T-cell (primary cell): ENCODE measurements at regions not wholly inside any gene's neighbourhood (a gene's known extent, or its start where the extent isn't known, plus 50 kb on each side); places are given as distances from the start of the nearest gene placed in this dataset.

ENCODE experiments used
- ATAC-seq, 4 experiments: fragments of 200-7000 bp in 3 of 4; fragments of 150-1000 bp in 1 of 4; cut with Tn5 transposase; replicated peaks in 1 of 4; 1 replicate in 3 of 4; 2 replicates in 1 of 4; pipeline ENCODE4 v1.10.0; 2021; ENCODE audit warnings: moderate library complexity in 3 of 4, mild to moderate bottlenecking in 2 of 4, moderate number of reproducible peaks in 1 of 4
- CTCF ChIA-PET, 2 donors: fragments of 300-600 bp; sonication (Branson Sonifier 250); formaldehyde crosslinking; loops; one replicate each; lab custom pipeline; 2022; ENCODE audit warnings: antibody characterized with exemption in 2 of 2; lab: Charles Lee
- POLR2A ChIA-PET, 2 donors: fragments of 300-600 bp; sonication (Branson Sonifier 250); formaldehyde crosslinking; loops; one replicate each; lab custom pipeline; 2022; ENCODE audit warnings: antibody characterized with exemption in 2 of 2; lab: Charles Lee
- DNase-seq, 35 experiments: peaks; one replicate each; pipeline versions ENCODE4 v3.0.0 to v3.0.0-alpha.2; 2013 to 2023
- H3K27ac ChIP-seq: one replicate; pipeline ENCODE4 v1.5.1; 2013; ENCODE audit warnings: low read length
- H3K27me3 ChIP-seq, 2 experiments: replicated peaks in 1 of 2; 1 replicate in 1 of 2; 2 replicates in 1 of 2; pipeline versions ENCODE4 v1.6.1 to v1.7.0; 2013; ENCODE audit warnings: low read length in 1 of 2, mixed read lengths in 1 of 2; ENCODE audit not compliant: control insufficient read depth in 2 of 2, insufficient read depth in 2 of 2; ENCODE audit errors: extremely low read depth in 1 of 2
- H3K36me3 ChIP-seq, 2 donors: 1 replicate in 1 of 2; 2 replicates in 1 of 2; pipeline versions ENCODE4 v1.6.1 to v1.7.0; 2013; ENCODE audit warnings: low read length in 1 of 2; ENCODE audit not compliant: control insufficient read depth in 2 of 2, insufficient read depth in 1 of 2; ENCODE audit errors: extremely low read depth in 1 of 2
- H3K4me1 ChIP-seq, 2 experiments: 1 replicate in 1 of 2; 2 replicates in 1 of 2; pipeline versions ENCODE4 v1.6.1 to v1.7.0; 2013; ENCODE audit warnings: low read length in 2 of 2, mixed read lengths in 1 of 2; ENCODE audit not compliant: insufficient read depth in 2 of 2, control insufficient read depth in 1 of 2; ENCODE audit errors: extremely low read depth in 1 of 2
- H3K4me3 ChIP-seq, 2 donors: 1 replicate in 1 of 2; 2 replicates in 1 of 2; pipeline versions ENCODE4 v1.5.1 to v1.7.0; 2013; ENCODE audit warnings: mild to moderate bottlenecking in 2 of 2, low read length in 1 of 2, moderate library complexity in 1 of 2; ENCODE audit not compliant: control insufficient read depth in 1 of 2; ENCODE audit errors: extremely low read depth in 1 of 2
- H3K9me3 ChIP-seq: 2 replicates; pipeline ENCODE4 v1.7.0; 2013
- H3K27ac Mint-ChIP-seq, 2 donors: one replicate each; pipeline ENCODE4 v1.8.0; 2020 to 2021; ENCODE audit warnings: mild to moderate bottlenecking in 2 of 2, mixed read lengths in 2 of 2
- H3K27me3 Mint-ChIP-seq, 2 donors: one replicate each; pipeline ENCODE4 v1.8.0; 2021 to 2022; ENCODE audit warnings: mixed read lengths in 2 of 2
- H3K36me3 Mint-ChIP-seq: one replicate; pipeline ENCODE4 v1.8.0; 2021; ENCODE audit warnings: mixed read lengths
- H3K4me1 Mint-ChIP-seq, 3 donors: one replicate each; pipeline ENCODE4 v1.8.0; 2020 to 2022; ENCODE audit warnings: mixed read lengths in 3 of 3, mild to moderate bottlenecking in 1 of 3
- H3K4me3 Mint-ChIP-seq, 3 donors: one replicate each; pipeline ENCODE4 v1.8.0; 2020 to 2022; ENCODE audit warnings: mild to moderate bottlenecking in 3 of 3, mixed read lengths in 3 of 3, moderate library complexity in 3 of 3
- H3K9me3 Mint-ChIP-seq, 3 donors: one replicate each; pipeline ENCODE4 v1.8.0; 2020 to 2022; ENCODE audit warnings: mixed read lengths in 3 of 3
- WGBS: methylation state at CpG from one replicate; pipeline ENCODE4 v1.1.5; 2013; ENCODE audit warnings: missing lambda C conversion rate; ENCODE audit not compliant: insufficient coverage; 5-methylcytosine and 5-hydroxymethylcytosine counted together

- Histone ChIP-seq H3K27ac (no peak overlapping the region), H3K4me3 (no peak overlapping the region), H3K36me3 (no peaks in the 10 kb centered on the region), H3K4me1 (no peaks in the 10 kb centered on the region), H3K9me3 (no peaks in the 10 kb centered on the region), H3K27me3 (no peaks in the 10 kb centered on the region)
- ChIA-PET CTCF (no interaction called here), POLR2A (no interaction called here)
- no peak for DNase-seq
- no CpG with 5 or more reads among the region's 3 CpGs for WGBS
- no peaks in the 10 kb centered on the region for H3K27me3 Mint-ChIP-seq
- H3K4me1 Mint-ChIP-seq: no peaks in the 10 kb centered on the region
- H3K27ac Mint-ChIP-seq: no peak overlapping the region
- H3K36me3 Mint-ChIP-seq: no peaks in the 10 kb centered on the region
- ATAC-seq: no peak
- H3K9me3 Mint-ChIP-seq: no peaks in the 10 kb centered on the region
- no peak overlapping the region for H3K4me3 Mint-ChIP-seq
Observed at GRCh38 chrX:85516131-85516530, 136.7 kb upstream of the POF1B start.

GRCh38 chrX:85506871-85507270, 127.4 kb upstream of the POF1B start:
- WGBS: no CpG with 5 or more reads among the region's 2 CpGs
- H3K4me1 ChIP-seq: no peaks in the 10 kb centered on the region
- H3K4me3 ChIP-seq: no peak overlapping the region
- H3K36me3 ChIP-seq: no peaks in the 10 kb centered on the region
- no peaks in the 10 kb centered on the region for H3K27me3 ChIP-seq
- H3K27ac ChIP-seq: no peak overlapping the region
- H3K9me3 ChIP-seq: no peaks in the 10 kb centered on the region
- H3K27ac Mint-ChIP-seq: no peak overlapping the region
- ChIA-PET POLR2A (no interaction called here), CTCF (no interaction called here)
- H3K4me1 Mint-ChIP-seq: no peaks in the 10 kb centered on the region
- H3K36me3 Mint-ChIP-seq: no peaks in the 10 kb centered on the region
- peaks cover 0 to 15% of the 10 kb centered on the region in 2 donors for H3K27me3 Mint-ChIP-seq
- ATAC-seq: no peak
- no peak overlapping the region for H3K4me3 Mint-ChIP-seq
- H3K9me3 Mint-ChIP-seq: no peaks in the 10 kb centered on the region
- no peak for DNase-seq

GRCh38 chrX:85505801-85506200, 126.3 kb upstream of the POF1B start:
- Mint-ChIP-seq H3K36me3 (no peaks in the 10 kb centered on the region), H3K9me3 (no peaks in the 10 kb centered on the region), H3K27me3 (peaks cover 0 to 15% of the 10 kb centered on the region in 2 donors), H3K27ac (no peak overlapping the region), H3K4me1 (no peaks in the 10 kb centered on the region), H3K4me3 (no peak overlapping the region)
- Histone ChIP-seq H3K27ac (no peak overlapping the region), H3K36me3 (no peaks in the 10 kb centered on the region), H3K4me1 (no peaks in the 10 kb centered on the region), H3K27me3 (no peaks in the 10 kb centered on the region), H3K9me3 (no peaks in the 10 kb centered on the region), H3K4me3 (no peak overlapping the region)
- POLR2A ChIA-PET: no interaction called here
- ATAC-seq: no peak
- no CpG with 5 or more reads among the region's 2 CpGs for WGBS
- CTCF ChIA-PET: no interaction called here
- DNase-seq: no peak

GRCh38 chrX:85504381-85504780, 124.9 kb upstream of the POF1B start:
- no peak overlapping the region for H3K27ac ChIP-seq
- H3K4me3 ChIP-seq: no peak overlapping the region
- Mint-ChIP-seq H3K36me3 (no peaks in the 10 kb centered on the region), H3K27ac (no peak overlapping the region), H3K4me3 (no peak overlapping the region), H3K9me3 (no peaks in the 10 kb centered on the region), H3K4me1 (no peaks in the 10 kb centered on the region), H3K27me3 (peaks cover 0 to 15% of the 10 kb centered on the region in 2 donors)
- no peak for DNase-seq
- no peaks in the 10 kb centered on the region for H3K9me3 ChIP-seq
- no CpG with 5 or more reads among the region's 1 CpG for WGBS
- CTCF ChIA-PET: no interaction called here
- H3K27me3 ChIP-seq: no peaks in the 10 kb centered on the region
- ATAC-seq: no peak
- H3K4me1 ChIP-seq: no peaks in the 10 kb centered on the region
- POLR2A ChIA-PET: no interaction called here
- no peaks in the 10 kb centered on the region for H3K36me3 ChIP-seq

GRCh38 chrX:85503258-85504158, 124.0 kb upstream of the POF1B start:
- H3K27ac Mint-ChIP-seq: no peak overlapping the region
- no peak for ATAC-seq

GRCh38 chrX:85501349-85501748, 121.9 kb upstream of the POF1B start:
- DNase-seq (no peak), ATAC-seq (no peak)
- no peaks in the 10 kb centered on the region for H3K9me3 ChIP-seq
- no peaks in the 10 kb centered on the region for H3K4me1 Mint-ChIP-seq
- H3K27ac ChIP-seq: no peak overlapping the region
- ChIA-PET POLR2A (no interaction called here), CTCF (no interaction called here)
- no peaks in the 10 kb centered on the region for H3K4me1 ChIP-seq
- no peak overlapping the region for H3K27ac Mint-ChIP-seq
- WGBS: no CpG with 5 or more reads among the region's 3 CpGs
- no peaks in the 10 kb centered on the region for H3K9me3 Mint-ChIP-seq
- H3K27me3 Mint-ChIP-seq: peaks cover 0 to 8% of the 10 kb centered on the region in 2 donors
- no peaks in the 10 kb centered on the region for H3K27me3 ChIP-seq
- H3K36me3 ChIP-seq: no peaks in the 10 kb centered on the region
- no peaks in the 10 kb centered on the region for H3K36me3 Mint-ChIP-seq
- H3K4me3 Mint-ChIP-seq: no peak overlapping the region
- H3K4me3 ChIP-seq: no peak overlapping the region

More at GRCh38 chrX:85503258-85504158, 124.0 kb upstream of the POF1B start:
- H3K9me3 ChIP-seq: no peaks in the 10 kb centered on the region
- H3K36me3 ChIP-seq: no peaks in the 10 kb centered on the region
- no CpG with 5 or more reads among the region's 6 CpGs for WGBS
- H3K4me3 ChIP-seq: no peak overlapping the region
- no peak overlapping the region for H3K27ac ChIP-seq
- Mint-ChIP-seq H3K9me3 (no peaks in the 10 kb centered on the region), H3K27me3 (peaks cover 0 to 15% of the 10 kb centered on the region in 2 donors), H3K4me3 (no peak overlapping the region), H3K4me1 (no peaks in the 10 kb centered on the region), H3K36me3 (no peaks in the 10 kb centered on the region)
- POLR2A ChIA-PET: interaction anchor here in 1 of 2 donors (0.6 kb wide), 1 partner anchor 93 kb away, joined by 3 read pairs; no protein-coding TSS in a partner anchor
- CTCF ChIA-PET: no interaction called here
- no peaks in the 10 kb centered on the region for H3K4me1 ChIP-seq
- no peaks in the 10 kb centered on the region for H3K27me3 ChIP-seq
- no peak for DNase-seq
